ENCODE measurements at regions not wholly inside any gene's neighbourhood (a gene's known extent, or its start where the extent isn't known, plus 50 kb on each side); places are given as distances from the start of the nearest gene placed in this dataset.
A peak's percentile ranks its signal among the peaks of the same experiment; 100 is the strongest.

DNA sequence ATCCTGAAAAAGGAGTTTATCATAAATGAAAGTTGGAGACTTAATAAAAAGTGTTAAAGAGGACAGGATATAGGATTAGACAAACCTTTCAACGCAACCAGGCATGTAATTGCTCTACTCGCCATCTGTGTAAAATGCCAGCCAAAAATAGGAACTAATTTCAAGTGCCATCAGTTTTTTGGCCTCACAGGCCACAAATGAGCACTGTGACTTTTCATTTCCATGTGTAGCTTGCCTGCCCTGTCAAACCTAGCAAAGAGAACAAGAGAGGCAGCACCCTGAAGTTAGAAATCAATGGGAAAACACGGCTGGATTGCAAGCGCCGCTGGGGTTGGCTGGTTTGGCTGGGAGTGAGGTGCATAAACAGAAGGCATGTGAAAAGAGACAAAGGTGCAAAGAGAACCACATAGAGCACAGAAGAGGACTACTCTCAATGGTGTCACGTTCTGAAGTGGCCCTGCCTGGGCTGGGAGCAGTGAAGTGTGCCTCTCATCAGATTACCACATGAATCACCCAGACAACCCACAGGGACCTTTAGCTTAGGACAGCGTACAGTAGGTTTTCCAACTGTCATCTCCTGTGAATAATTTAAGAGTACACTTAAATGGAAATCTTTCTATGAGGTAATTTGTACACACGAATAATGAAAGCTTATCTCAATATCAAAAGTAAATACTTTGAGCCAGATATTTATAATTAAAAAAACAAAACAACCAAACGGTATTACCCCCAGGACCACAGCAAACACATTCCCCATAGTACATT lies 78.0 kb upstream of the NHSL1 start:
- peak; percentile 53 for DNase-seq (ENCODE audit: low read depth, low spot score)

DNA sequence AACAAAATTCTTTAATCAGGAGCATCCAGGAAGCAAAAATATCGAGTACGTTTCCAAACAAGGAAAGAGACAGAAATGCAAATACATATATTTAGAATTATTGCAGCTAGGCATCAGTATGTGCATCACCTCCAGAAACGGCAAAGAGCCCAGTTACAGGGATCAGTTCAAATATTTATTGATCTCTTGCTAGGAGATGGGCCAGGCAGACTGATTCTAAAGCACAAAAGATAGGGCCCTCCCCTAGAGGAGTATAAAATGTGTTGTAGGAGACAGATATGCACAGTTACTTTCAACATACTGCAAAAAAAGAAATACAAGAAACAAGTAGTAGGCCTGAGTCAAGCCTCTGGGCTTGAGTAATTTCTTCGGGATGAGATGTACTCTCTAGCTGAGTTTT lies 80.7 kb upstream of the NHSL1 start:
- DNase-seq (ENCODE audit: low read depth, low spot score): no peak

DNA sequence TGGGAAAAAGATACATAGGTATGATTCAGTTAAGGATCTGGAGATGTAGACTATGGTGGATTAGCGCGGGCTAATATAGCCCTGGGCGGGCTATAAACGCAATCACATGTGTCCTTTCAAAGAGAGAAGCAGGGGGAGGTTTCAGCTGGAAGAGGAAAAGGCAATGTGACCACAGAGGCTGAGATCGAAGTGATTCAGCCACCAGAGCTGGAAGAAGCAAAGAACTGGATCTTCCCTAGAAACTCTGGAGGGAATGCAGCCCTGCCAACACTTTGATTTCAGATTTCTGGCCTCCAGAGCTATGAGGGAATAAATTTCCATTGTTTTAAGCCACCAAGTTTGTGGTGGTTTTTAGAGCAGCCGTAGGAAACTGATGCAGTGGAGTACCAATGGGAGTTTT lies 81.5 kb upstream of the NHSL1 start:
- no peak for DNase-seq (ENCODE audit: low read depth, low spot score)

DNA sequence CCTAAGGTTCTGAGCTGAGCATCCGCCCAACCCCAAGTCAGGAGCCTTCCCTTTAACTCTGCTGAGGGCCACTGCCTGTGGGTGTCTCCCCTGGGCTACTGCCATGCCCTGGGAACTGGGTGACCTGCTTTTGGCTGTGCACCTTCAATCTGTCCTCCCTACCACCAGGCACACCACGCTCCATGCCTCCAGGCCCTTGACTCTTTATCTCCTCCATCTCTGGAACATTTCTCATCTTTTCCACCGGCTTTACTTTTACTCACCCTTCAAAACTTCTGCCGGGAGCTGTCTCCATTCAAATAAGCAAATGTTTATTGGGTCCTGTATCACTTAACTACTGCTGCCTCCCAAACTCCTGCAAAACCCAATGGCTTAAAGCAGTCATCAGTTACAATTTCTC lies 83.3 kb upstream of the NHSL1 start:
- no peak for DNase-seq (ENCODE audit: low read depth, low spot score)

DNA sequence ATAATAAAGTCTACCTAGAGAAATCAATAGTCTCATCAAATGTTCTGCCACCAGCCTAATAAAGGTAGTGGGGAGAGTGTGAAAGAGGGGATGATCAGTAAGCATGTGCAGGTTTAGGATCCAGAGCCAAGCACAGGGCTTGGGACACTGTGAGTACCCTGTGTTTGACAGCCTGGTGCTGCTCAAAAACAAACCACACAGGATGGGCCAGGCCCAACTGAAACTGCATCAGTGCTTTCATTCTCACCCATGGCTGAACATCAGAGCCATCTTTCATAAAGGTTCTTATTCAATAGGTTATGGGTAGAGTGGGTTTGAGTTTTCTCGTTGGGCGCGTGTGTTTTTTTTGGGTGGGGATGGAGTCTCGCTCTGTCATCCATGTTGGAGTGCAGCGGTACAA lies 87.3 kb upstream of the NHSL1 start:
- DNase-seq (ENCODE audit: low read depth, low spot score): no peak

DNA sequence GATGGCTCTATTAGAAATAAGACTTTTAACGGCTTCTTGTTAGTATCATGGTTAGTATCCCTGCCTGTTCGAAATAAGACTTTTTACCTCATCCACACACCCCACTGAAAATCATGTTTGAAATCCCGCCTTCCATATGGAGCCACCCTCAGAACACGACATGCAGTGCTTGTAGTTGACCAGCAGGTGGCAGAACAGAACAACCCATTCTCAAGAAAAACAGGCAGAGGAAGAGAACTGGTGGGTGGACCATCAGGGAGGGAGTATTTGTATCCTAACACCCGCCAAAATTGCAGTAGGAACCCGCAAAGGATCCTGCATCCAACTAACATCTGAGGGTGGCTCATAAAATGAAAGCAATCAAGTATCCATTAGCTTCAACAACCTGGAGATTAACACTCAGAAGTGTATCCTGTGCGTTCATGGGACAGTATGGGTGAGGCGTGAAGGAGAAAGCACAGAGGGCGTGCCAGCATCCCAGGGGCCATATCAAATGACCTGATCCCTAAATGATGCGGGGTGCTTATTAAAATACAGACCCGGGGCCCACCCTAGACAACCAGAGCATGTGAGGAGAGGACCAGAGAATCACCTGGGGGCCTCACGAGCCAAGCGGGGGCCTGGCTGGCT lies 89.6 kb upstream of the NHSL1 start:
- DNase-seq (ENCODE audit: low read depth, low spot score): peak; percentile 85

DNA sequence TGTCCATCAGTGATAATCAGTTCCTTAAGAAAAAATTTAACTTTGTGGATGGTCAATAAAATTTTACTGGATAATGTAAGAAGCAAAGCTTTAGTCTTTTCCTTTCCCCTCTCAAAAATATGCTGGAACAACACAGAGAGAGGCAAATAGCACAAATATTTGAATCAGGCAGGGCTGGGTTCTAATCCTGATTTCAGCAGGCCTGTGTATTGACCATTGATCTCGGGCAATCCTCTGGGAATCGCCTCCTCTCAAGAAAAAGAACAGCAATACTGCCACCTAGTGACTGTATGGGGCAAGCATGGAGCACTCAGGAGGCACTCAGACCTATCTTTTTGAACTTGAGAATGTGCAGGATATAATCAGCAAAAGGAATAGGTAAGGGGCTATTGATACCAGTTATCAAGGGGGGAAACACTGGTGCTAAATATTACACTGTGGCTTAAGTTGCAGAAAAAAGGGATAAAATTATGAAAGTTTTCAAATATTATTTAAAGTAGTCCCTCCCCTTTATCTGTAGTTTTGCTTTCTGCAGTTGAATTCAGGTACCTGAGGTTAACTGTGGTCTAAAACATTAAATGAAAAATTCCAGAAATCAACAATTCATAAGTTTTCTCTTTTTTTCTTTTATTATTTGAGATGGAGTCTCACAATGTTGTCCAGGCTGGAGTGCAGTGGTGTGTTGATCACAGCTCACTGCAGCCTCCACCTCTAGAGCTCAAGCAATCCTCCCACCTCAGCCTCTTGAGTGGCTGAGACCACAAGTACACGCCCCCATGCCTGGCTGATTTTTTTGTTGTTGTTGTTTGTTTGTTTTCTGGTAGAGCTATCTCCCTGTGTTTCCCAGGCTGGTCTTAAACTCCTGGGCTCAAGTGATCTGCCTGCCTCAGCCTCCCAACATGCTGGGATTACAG lies 91.8 kb upstream of the NHSL1 start:
- DNase-seq (ENCODE audit: low read depth, low spot score): peak; percentile 85

DNA sequence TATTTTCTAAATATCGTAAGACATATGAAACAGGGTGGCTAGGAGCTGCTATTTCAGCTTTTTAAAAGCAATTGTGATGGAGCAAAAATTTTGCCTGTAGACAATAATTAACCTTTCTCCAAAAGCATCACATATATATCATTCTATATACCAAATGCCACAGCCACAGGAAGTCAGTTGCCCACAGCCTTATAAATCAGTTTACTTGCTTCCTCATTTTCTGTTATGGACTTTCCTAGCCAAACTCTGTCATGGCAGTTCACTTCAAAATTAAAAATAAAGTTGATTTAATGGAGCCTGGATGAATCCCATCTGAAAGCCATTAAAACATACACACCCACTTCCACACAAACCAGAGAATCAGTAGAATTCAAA lies 93.4 kb upstream of the NHSL1 start:
- no peak for DNase-seq (ENCODE audit: low read depth, low spot score)

DNA sequence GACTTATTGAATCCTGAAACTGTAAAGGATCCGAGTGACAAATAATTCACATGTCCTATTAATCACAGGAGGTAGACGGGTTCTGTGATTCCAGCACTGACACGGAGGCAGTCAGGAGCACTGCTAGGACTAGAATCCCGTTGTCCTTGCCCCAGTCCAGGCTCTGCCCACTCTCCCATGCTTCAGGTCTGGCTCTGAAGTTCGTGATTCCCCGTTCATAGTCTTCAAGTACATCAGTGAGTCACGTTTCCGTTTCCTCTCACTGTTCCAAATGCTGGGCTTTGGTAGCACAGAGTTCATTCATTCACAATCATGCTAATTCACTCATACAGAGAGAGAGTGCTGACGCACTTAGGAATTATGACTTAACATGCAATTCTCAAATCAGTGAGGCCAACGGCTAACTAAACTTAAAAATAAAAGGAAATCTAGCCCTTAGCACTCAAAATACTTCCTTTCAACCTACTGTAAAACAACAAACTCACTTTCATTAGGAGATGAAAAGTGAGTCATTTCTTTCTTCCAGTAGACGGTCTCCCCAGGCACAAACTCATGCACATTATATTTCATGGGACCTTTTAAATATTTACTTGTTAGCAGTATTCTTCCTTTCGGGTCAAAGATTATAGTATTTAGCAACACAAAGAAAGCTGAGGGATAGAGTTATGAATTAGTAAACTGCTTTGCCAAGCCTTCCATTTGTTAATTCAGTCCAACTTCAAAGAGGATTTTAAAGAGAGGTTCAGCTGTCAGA lies 94.0 kb upstream of the NHSL1 start:
- peak; percentile 93 for DNase-seq (ENCODE audit: low read depth, low spot score)

DNA sequence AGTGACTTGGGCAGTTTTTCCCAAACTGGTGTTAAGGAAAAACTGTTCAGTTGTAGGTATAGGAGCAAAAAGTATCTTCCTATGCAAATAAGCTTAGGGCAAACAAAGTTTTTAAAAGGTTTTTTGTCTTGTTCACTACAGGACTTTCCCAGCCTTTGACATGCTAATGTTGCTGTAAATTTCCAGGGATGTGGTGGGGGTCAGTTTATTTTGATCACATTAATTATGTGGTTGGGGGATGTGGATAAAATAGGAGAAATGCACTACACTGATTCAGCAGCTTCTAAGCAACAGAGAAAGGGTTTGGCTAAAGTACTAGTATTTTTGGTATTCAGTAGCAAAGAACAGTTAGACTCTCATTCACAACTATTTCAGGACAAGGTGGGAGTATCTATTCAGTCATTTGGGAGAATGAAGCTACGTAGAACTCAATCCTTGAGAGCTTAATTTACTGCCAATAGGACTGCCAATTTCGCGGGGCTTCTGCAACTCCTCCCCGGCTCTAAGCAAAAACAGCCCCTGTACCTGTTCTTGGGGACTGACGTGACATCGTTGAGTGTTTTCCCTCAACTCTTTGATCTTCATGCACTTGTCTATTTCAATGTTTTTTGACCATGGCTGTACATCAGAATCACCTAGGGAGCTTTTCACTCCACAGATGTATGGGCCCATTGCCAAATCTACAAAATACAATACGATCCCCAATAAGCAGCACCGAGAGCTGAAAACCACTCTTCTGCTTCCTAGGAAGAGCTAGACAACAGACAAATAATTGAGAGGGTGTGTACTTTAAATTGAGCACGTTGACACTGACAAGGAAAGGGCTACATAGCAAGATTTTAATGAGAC lies 94.8 kb upstream of the NHSL1 start:
- peak; percentile 49 for DNase-seq (ENCODE audit: low read depth, low spot score)

DNA sequence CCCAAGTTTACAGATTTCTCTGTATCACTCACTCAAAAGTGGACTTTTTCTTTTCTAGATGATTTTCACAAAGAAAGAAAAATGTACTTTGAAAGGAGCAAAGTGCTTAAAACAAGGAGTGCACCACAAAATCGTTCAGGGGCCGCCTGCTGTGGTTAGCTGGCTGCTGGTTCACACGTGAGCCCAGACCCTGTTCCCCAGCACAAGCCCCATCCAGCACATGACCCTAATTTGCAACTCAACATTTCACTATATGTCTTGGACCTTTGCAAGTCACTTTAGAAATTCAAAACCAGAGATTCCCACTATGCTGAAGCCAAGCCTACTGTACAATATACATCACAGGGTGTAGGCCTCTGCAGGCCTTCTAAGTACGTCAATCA lies 95.5 kb upstream of the NHSL1 start:
- DNase-seq (ENCODE audit: low read depth, low spot score): peak; percentile 16

DNA sequence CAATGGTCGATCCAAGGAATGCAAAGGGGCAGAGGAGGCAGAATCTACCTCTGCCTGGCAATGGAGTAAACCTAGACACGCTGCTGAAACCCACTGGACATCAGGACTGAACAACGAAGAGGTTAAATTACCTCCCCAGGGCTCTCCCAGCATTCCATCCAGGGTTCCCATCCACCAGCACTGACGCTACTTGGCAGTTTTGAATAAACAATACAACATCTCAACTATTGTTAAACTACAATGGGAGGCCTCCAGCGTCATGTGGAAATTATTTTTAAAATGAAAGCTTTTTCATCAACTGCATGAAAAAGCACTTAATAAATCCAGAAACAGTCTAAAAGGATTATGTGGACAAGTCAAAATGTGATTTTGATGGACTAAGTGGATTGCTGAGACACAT lies 96.8 kb upstream of the NHSL1 start:
- DNase-seq (ENCODE audit: low read depth, low spot score): no peak

DNA sequence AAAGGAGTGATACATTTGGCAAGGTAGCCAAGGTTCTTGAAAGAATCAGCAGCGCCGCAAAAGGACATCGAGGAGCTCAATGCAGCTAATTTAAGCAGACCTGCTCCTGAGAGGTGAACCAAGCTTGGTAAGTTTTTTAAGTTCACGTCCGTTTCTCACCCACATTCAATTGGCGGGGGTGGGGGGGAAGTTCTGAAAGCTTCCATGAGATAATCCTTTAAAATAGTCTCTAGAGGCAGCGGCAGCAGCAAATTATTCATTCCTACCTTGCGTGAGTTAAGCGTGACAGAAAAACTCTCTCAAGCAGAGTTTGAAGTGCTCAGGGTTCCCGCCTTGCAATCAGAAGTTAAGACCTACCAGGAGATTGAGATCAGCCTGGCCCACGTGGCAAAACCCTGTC lies 97.3 kb upstream of the NHSL1 start:
- no peak for DNase-seq (ENCODE audit: low read depth, low spot score)

DNA sequence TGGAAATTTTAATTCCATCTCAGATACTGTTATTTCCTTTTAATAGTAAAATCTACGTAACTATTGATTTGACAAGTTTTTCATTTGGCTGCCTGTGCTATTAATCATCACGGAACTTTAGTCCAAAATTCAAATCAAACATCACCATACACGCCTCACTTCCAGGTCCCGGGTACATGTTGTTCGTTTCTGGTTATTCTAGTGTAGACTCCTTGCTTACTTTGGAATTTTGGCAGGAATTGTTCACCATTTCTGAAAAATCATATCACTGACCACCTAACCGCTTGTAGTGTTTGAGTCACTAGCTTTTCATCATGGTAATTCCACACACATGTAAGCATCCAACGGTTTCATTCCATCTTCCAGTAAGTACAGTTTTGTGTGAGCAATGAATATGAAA lies 98.0 kb upstream of the NHSL1 start:
- DNase-seq (ENCODE audit: low read depth, low spot score): peak; percentile 49

DNA sequence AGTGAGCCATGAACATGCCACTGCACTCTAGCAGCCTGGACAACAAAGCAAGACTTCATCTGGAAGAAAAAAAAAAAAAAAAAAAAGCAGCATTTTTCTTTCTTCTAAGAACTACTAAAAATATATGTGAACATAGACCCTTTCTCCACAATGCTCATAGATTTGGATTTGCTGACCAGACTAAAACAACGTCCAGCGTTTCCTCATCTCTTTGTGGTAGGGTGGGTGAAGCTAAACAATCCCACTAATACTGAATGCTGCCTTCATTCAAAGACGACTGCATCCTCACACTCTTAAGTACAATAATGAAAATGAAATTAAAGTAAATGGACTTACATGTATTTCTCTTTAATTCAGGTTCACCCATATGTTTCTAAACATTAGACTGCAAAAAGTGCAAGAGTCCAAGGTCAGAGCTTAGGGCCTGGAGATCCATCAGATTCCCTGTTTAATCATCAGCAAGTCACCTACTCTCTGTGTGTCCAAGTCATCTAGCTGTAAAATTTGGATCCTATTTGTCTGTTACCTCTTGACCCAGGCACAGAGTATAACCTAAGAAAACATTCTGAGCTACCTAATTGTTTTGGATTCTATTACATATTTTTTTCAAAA lies 99.4 kb upstream of the NHSL1 start:
- DNase-seq (ENCODE audit: low read depth, low spot score): no peak

DNA sequence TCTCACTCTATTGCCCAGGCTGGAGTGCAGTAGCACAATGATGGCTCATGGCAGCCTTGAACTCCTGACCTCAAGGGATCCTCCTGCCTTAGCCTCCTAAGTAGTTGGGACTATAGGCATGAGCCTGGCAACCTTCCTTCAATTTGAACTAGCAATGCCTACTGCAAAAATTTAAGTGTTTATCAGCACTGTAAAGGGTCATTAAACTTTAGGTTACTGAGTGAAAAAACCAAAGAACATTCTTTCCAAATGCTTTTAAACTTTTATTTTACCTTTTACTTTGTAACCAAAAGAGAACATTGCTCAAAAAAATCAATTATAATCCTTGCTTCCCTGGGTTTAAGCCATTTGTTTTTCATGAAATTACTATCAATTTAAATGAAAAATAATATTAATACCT lies 101.0 kb upstream of the NHSL1 start:
- DNase-seq (ENCODE audit: low read depth, low spot score): no peak

DNA sequence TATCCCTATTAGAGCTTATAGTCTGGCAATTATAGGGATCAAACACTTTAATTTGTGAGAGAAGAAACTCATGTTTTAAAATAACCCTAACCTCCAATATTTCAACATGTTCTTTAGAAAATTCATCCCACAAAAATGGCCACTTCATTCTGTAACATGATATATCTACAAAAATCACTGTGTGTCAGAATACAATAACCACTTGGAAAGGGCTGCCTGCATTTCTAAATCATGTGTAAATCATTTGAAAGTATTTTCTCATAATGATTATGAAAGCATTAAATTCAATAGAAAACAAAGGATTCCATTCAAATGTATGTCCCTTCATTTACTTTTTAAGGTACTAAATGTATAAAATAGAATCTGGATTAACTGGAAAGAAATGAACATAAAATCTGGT lies 101.4 kb upstream of the NHSL1 start:
- DNase-seq (ENCODE audit: low read depth, low spot score): no peak

DNA sequence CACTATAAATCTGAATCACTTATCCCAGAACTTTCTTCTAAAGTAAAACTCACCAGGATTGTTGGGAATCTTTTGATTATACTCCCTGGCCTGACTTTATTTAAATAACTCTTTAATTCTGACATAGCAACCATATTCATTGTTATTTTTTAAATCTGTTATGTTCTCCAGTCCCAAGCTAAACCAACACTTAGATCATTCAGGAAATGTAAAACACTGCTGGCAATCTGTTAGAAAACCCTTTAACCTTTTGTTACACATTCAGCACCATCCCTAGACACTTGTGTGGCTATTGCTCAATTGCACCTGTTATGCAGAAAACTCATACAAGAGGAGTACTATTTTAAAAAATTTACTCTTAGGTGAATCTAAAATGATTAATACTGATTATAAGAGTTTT lies 101.8 kb upstream of the NHSL1 start:
- no peak for DNase-seq (ENCODE audit: low read depth, low spot score)

DNA sequence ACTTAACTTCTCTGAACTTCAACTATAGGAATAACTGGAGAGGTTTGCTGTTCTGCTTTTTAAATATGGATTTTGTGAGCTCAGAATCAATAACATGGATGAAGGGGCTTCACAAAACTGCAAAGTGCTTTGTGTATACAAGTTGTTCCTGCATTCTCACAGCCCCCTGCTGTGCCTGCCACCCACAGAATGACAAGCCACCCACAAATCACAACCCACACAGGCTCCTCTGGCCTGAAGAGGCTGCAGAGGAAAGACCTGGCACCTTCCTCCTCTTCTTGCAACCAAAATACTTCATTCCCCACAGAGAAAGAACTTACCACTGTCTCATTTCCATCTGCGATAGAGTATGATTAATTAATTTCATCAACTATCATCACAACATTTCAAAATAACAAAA lies 106.7 kb upstream of the NHSL1 start:
- DNase-seq (ENCODE audit: low read depth, low spot score): peak; percentile 19

Data from astrocyte of the hippocampus (primary cell).